Endothelial cell of umbilical vein (primary cell): ENCODE measurements at regions not wholly inside any gene's neighbourhood (a gene's known extent, or its start where the extent isn't known, plus 50 kb on each side); places are given as distances from the start of the nearest gene placed in this dataset.

Experiments
- BruUV-seq: library from RNA; stranded (reverse); fragments of 400-500 nt; replicated peaks from 2 replicates; lab custom pipeline; 2021; lab: Mats Ljungman, UMichigan
- CTCF ChIA-PET: fragments of 300-600, 350-600 bp; sonication (Branson Sonifier 250); formaldehyde crosslinking; loops from one replicate; lab custom pipeline; 2021; ENCODE audit warnings: antibody characterized with exemption, inconsistent platforms; lab: Charles Lee
- POLR2A ChIA-PET: fragments of 300-600, 350-600 bp; sonication (Branson Sonifier 250); formaldehyde crosslinking; loops from one replicate; lab custom pipeline; 2021; ENCODE audit warnings: antibody characterized with exemption, inconsistent platforms; lab: Charles Lee
- DNase-seq: peaks from one replicate; pipeline ENCODE4 v3.0.0-alpha.2; 2011; ENCODE audit warnings: low read depth, low spot score
- FAIRE-seq: peaks from 2 replicates; lab custom pipeline; 2011; peaks lifted over from hg19 to GRCh38; lab: Jason Lieb, UNC
- H2AFZ ChIP-seq: 2 replicates; pipeline ENCODE4 v1.6.0; 2012; ENCODE audit warnings: low read depth, low read length, control low read depth, inconsistent platforms
- H3K27ac ChIP-seq: 2 replicates; pipeline ENCODE4 v1.5.1; 2011; ENCODE audit warnings: low read depth, mild to moderate bottlenecking, control low read depth, low read length, moderate library complexity; ENCODE audit not compliant: insufficient read depth
- H3K27me3 ChIP-seq, 2 experiments: 2 replicates each; pipeline versions ENCODE4 v1.6.0 to v1.6.1; 2011; ENCODE audit warnings: low read length in 2 of 2, mixed read lengths in 1 of 2; ENCODE audit not compliant: control insufficient read depth in 2 of 2, insufficient read depth in 2 of 2
- H3K36me3 ChIP-seq, 2 experiments: 2 replicates in 1 of 2; 3 replicates in 1 of 2; pipeline ENCODE4 v1.5.1; 2011; ENCODE audit warnings: low read length in 2 of 2, mild to moderate bottlenecking in 1 of 2, moderate library complexity in 1 of 2; ENCODE audit not compliant: control insufficient read depth in 2 of 2, insufficient read depth in 2 of 2; ENCODE audit errors: extremely low read depth in 1 of 2
- H3K4me1 ChIP-seq: 3 replicates; pipeline ENCODE4 v1.5.1; 2011; ENCODE audit warnings: mild to moderate bottlenecking, low read length; ENCODE audit not compliant: control insufficient read depth, insufficient read depth; ENCODE audit errors: extremely low read depth
- H3K4me2 ChIP-seq: 2 replicates; pipeline ENCODE4 v1.6.1; 2011; ENCODE audit warnings: low read length, control low read depth, mixed read lengths; ENCODE audit not compliant: insufficient read depth
- H3K4me3 ChIP-seq, 3 experiments: fragments of 200-600 bp in 1 of 3; sonication (generic), shearing (Covaris generic) in 1 of 3; replicated peaks in 1 of 3; 2 replicates each; pipeline ENCODE4 v1.5.1; 2011 to 2016; ENCODE audit warnings: control low read depth in 3 of 3, low read length in 3 of 3, mild to moderate bottlenecking in 2 of 3, inconsistent platforms in 1 of 3, low read depth in 1 of 3, moderate library complexity in 1 of 3; ENCODE audit not compliant: insufficient read depth in 1 of 3
- H3K79me2 ChIP-seq: 2 replicates; pipeline ENCODE4 v1.6.0; 2012; ENCODE audit warnings: low read length, inconsistent platforms; ENCODE audit not compliant: control insufficient read depth, insufficient read depth
- H3K9ac ChIP-seq: replicated peaks from 2 replicates; pipeline ENCODE3; 2011; ENCODE audit warnings: low read length, control low read depth; ENCODE audit not compliant: insufficient read depth; ENCODE audit errors: extremely low read depth
- H3K9me1 ChIP-seq: replicated peaks from 3 replicates; pipeline ENCODE4 v1.6.0; 2011; ENCODE audit warnings: mild to moderate bottlenecking, low read length; ENCODE audit not compliant: control insufficient read depth, insufficient read depth; ENCODE audit errors: extremely low read depth
- H3K9me3 ChIP-seq: replicated peaks from 2 replicates; pipeline ENCODE4 v1.5.1; 2012; ENCODE audit warnings: low read length, inconsistent platforms; ENCODE audit not compliant: control insufficient read depth, insufficient read depth
- H4K20me1 ChIP-seq: replicated peaks from 2 replicates; pipeline ENCODE3; 2011; ENCODE audit warnings: mild to moderate bottlenecking, low read length; ENCODE audit not compliant: control insufficient read depth, insufficient read depth; ENCODE audit errors: extremely low read depth
- EZH2 ChIP-seq: IDR thresholded peaks from 2 replicates; pipeline ENCODE4 v1.6.1; 2012; ENCODE audit warnings: borderline replicate concordance, low read depth, mild to moderate bottlenecking, moderate library complexity, low read length, inconsistent platforms; ENCODE audit not compliant: severe bottlenecking
- FOS ChIP-seq: IDR thresholded peaks from 2 replicates; pipeline ENCODE4 v1.6.1; 2011; ENCODE audit warnings: mild to moderate bottlenecking, low read length, moderate library complexity, borderline replicate concordance; ENCODE audit not compliant: insufficient read depth
- GATA2 ChIP-seq: IDR thresholded peaks from 2 replicates; pipeline ENCODE4 v1.7.0; 2011; ENCODE audit warnings: low read depth, mild to moderate bottlenecking, moderate library complexity, mixed read lengths, low read length; ENCODE audit not compliant: insufficient read length, insufficient read depth
- JUN ChIP-seq: IDR thresholded peaks from 2 replicates; pipeline ENCODE4 v1.6.1; 2011; ENCODE audit warnings: borderline replicate concordance, low read depth; ENCODE audit not compliant: insufficient read length, insufficient read depth
- MYC ChIP-seq: IDR thresholded peaks from one replicate; pipeline ENCODE4 v1.6.1; 2011; ENCODE audit warnings: mild to moderate bottlenecking, low read depth, low read length
- POLR2A ChIP-seq: IDR thresholded peaks from 2 replicates; pipeline ENCODE4 v1.6.1; 2012; ENCODE audit warnings: low read depth, mild to moderate bottlenecking, control low read depth, low read length
- POLR2AphosphoS5 ChIP-seq: IDR thresholded peaks from 2 replicates; pipeline ENCODE4 v1.6.1; 2012; ENCODE audit warnings: low read depth, mild to moderate bottlenecking, control low read depth, low read length, moderate library complexity; ENCODE audit not compliant: insufficient read depth
- dilution Hi-C: fragments of 300-500 bp; cut with MboI; formaldehyde crosslinking; loops from one replicate; pipeline ENCODE4 v1.15.0; 2019; ENCODE audit warnings: low sequenced_read_pairs; ENCODE audit not compliant: extremely low pct_ligation_motif_present
- intact Hi-C: fragments of 100-400 bp; cut with micrococcal nuclease; formaldehyde crosslinking; loops from one replicate; pipeline ENCODE4 v1.10.0; 2022
- TF ChIP-seq, protein P1 (sequence below): IDR thresholded peaks from 2 replicates; pipeline ENCODE4 v1.6.1; 2011; ENCODE audit not compliant: insufficient read depth, insufficient read length
- TF ChIP-seq, protein P2 (sequence below), 2 donors: IDR thresholded peaks; 1 replicate in 1 of 2; 2 replicates in 1 of 2; pipeline ENCODE4 v1.5.1; 2011; ENCODE audit warnings: low read length in 2 of 2, mild to moderate bottlenecking in 2 of 2, moderate library complexity in 2 of 2, control low read depth in 1 of 2, inconsistent platforms in 1 of 2, low read depth in 1 of 2; ENCODE audit not compliant: insufficient read depth in 1 of 2; ENCODE audit errors: extremely low read depth in 1 of 2

DNA sequence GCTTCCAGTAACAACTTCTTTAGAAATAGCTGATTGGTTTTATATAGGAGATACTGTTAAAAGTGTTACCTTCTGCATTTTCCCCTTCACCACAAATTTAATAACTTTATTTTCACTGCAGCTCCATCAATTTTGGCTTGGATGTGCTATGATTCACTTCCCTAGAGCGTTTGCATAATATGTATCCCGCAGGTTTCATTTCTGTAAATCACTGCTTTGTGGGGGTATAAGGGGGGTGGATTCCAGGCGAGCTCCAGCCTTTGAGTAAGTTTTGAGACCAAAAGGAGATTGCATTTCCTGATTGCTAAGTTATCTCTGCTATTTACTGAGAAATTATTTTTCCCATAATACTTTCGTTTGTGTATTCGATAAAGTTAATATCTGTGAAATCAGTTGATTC lies 232.6 kb downstream of the TBL1XR1 start:
- no peaks in the 10 kb centered on the region for H3K36me3 ChIP-seq
- H3K4me1 ChIP-seq: peaks cover 10% of the 10 kb centered on the region
- H3K4me3 ChIP-seq: no peak overlapping the region
- no peaks in the 10 kb centered on the region for H3K27me3 ChIP-seq
- no peak overlapping the region for H3K27ac ChIP-seq
- H3K9ac ChIP-seq: no peak overlapping the region
- ChIA-PET CTCF (no interaction called here), POLR2A (no interaction called here)
- no peak overlapping the region for H3K4me2 ChIP-seq
- no TSS peak for BruUV-seq
- intact Hi-C loops: no loop called here
- no peak for FAIRE-seq
- H3K79me2 ChIP-seq: no peaks in the 10 kb centered on the region
- H4K20me1 ChIP-seq: no peaks in the 10 kb centered on the region
- dilution Hi-C loops: no loop called here
- DNase-seq: no peak
- no peaks in the 10 kb centered on the region for H3K9me3 ChIP-seq
- no peak overlapping the region for H2AFZ ChIP-seq
- TF ChIP-seq POLR2A (no peak), JUN (no peak), POLR2AphosphoS5 (no peak), EZH2 (no peak), GATA2 (no peak), MYC (no peak), FOS (no peak)
- TF ChIP-seq, protein P1, sequence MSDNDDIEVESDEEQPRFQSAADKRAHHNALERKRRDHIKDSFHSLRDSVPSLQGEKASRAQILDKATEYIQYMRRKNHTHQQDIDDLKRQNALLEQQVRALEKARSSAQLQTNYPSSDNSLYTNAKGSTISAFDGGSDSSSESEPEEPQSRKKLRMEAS: no peak
- TF ChIP-seq, protein P2, sequence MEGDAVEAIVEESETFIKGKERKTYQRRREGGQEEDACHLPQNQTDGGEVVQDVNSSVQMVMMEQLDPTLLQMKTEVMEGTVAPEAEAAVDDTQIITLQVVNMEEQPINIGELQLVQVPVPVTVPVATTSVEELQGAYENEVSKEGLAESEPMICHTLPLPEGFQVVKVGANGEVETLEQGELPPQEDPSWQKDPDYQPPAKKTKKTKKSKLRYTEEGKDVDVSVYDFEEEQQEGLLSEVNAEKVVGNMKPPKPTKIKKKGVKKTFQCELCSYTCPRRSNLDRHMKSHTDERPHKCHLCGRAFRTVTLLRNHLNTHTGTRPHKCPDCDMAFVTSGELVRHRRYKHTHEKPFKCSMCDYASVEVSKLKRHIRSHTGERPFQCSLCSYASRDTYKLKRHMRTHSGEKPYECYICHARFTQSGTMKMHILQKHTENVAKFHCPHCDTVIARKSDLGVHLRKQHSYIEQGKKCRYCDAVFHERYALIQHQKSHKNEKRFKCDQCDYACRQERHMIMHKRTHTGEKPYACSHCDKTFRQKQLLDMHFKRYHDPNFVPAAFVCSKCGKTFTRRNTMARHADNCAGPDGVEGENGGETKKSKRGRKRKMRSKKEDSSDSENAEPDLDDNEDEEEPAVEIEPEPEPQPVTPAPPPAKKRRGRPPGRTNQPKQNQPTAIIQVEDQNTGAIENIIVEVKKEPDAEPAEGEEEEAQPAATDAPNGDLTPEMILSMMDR (IDR thresholded peaks at IDR 0.05; ENCODE audit: extremely low read depth in 1 of 2, insufficient read depth in 1 of 2, low read depth in 1 of 2, low read length in 2 of 2): no peak
- no peaks in the 10 kb centered on the region for H3K9me1 ChIP-seq
